ENCODE measurements at regions not wholly inside any gene's neighbourhood (a gene's known extent, or its start where the extent isn't known, plus 50 kb on each side); places are given as distances from the start of the nearest gene placed in this dataset.
A peak's percentile ranks its signal among the peaks of the same experiment; 100 is the strongest.
"Not testable (repeated sequence)": the region's sequence is repeated elsewhere in the genome, so short reads cannot be mapped to it uniquely, and the experiment has no call there.

DNA sequence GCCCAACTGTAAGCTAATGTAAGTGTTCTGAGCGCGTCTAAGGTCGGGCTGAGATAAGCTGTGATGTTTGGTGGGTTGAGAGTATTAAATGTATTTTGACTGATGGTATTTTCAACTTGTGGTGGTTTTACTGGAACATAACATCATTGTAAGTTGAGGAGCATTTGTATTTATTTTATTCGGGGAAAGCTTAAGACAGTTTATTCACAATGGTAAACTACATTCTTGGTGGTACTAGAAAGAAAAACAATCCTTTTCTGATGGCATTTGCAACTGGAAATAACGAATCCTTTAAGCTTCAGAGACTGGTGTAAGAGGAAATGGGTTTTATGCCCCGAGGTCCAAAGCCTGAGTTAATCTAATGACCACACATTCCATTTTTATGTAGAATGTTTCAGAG is 283.3 kb upstream of the NETO1 start:
- DNase-seq, result peak in 1 of 2 experiments; percentile 1
- H3K27ac ChIP-seq, result no peak overlapping the region

DNA sequence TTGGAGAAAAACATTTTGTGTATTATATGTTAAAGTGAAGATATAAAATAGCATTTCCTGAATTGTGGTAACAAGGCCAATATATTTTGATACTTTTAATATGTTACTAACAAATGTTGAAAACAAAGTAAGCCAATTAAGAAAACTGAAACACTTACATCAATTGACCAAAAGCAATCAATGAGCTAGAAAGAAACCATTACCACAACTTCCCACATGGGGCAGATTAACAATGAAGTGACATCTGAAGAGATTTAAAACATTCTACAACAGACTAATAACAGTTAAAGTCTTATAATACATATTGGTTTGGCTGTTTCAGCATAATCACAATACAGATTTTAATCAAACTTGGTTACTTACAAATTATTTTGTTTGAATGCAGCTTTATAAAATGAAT is 282.4 kb upstream of the NETO1 start:
- no peak for DNase-seq
- Histone ChIP-seq H3K4me3 (no peak overlapping the region), H3K9me3 (replicated peaks) (no peaks in the 10 kb centered on the region), H3K36me3 (no peaks in the 10 kb centered on the region), H3K27me3 (no peaks in the 10 kb centered on the region), H3K4me1 (no peaks in the 10 kb centered on the region), H3K27ac (no peak overlapping the region)

More for the DNA sequence above, 283.3 kb upstream of the NETO1 start:
- H3K4me1 ChIP-seq, result no peaks in the 10 kb centered on the region
- no peaks in the 10 kb centered on the region for H3K36me3 ChIP-seq
- H3K4me3 ChIP-seq, result no peak overlapping the region
- no peaks in the 10 kb centered on the region for H3K27me3 ChIP-seq
- H3K9me3 ChIP-seq (replicated peaks), result no peaks in the 10 kb centered on the region

DNA sequence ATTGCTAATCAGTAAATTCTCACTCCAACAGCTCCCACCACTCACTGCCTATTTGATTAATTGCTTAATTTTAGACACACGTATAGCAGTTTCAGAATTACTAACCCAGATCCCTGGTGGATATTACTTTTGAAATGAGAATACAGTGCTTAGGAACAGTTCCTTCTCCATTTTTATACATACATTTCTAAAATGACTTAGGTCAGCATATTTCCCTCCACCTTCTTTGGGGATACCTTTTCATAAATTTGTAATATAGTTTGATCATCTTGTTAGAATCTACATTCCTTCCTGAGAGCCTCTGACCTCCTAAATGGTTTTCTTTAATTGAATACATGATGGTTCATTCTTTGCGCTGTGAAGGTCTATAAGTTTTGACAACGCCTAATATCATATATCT is 279.8 kb upstream of the NETO1 start:
- Histone ChIP-seq H3K4me1 (no peaks in the 10 kb centered on the region), H3K36me3 (no peaks in the 10 kb centered on the region), H3K27me3 (no peaks in the 10 kb centered on the region), H3K4me3 (no peak overlapping the region), H3K9me3 (replicated peaks) (no peaks in the 10 kb centered on the region), H3K27ac (no peak overlapping the region)
- no peak for DNase-seq

DNA sequence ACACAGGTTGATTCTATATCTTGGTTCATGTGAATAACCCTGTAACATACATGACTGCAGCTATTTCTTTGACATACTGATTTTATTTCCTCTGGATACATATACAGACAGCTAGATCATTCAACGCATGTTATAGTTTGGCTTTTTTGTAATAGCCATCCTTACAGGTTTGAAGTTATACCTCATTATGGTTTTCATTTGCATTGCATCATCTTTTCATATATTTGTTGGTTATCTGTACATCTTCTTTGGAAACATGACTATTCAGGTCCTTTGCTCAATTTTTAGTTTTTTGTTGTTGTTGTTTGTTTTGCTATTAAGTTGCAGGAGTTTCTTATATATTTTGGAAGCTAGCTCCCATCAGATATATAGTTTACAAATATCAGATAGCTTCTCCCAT is 276.2 kb upstream of the NETO1 start:
- H3K27ac ChIP-seq, result no peak overlapping the region
- no peaks in the 10 kb centered on the region for H3K9me3 ChIP-seq (replicated peaks)
- no peaks in the 10 kb centered on the region for H3K27me3 ChIP-seq
- no peaks in the 10 kb centered on the region for H3K4me1 ChIP-seq
- no peak overlapping the region for H3K4me3 ChIP-seq
- no peak for DNase-seq
- H3K36me3 ChIP-seq, result no peaks in the 10 kb centered on the region

DNA sequence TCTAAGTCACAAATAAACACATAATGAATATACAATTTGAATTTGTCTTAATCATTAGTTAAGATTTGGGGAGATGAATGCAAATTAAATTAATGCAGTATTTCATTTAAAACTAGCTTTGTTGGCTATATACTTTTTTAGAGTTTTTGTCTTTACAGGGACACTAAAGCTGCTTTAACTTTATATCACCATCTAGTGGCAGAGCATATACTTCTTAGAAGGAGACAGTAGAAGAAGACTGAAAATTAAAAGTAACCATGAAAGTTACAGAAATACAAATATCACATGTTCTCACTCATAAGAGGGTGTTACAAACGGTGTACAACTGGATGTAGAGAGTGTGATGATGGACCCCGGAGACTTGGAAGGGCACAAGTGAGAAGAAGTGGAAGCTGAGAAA is 268.3 kb upstream of the NETO1 start:
- Histone ChIP-seq H3K4me3 (no peak overlapping the region), H3K9me3 (replicated peaks) (no peaks in the 10 kb centered on the region), H3K27ac (no peak overlapping the region), H3K27me3 (no peaks in the 10 kb centered on the region), H3K36me3 (no peaks in the 10 kb centered on the region), H3K4me1 (no peaks in the 10 kb centered on the region)
- no peak for DNase-seq

DNA sequence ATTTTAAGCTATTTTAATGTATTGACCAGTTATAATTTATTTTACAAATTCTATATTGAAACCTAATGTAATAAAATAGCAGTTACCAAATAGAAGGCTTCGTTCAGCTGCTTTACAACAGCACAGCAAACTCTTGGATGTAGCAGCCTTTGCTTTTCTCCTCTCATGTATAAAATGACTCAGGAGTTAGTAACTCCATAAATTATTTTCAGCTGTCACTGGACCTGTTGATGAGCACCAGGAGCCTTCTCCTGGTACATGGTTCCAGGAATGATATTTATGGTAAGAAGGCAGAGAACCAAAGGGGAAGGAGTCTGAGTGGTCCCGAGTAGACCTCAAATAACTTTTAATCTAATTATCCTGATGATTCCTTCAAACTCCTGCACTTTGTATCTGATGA is 256.4 kb upstream of the NETO1 start:
- Histone ChIP-seq H3K4me1 (no peaks in the 10 kb centered on the region), H3K4me3 (no peak overlapping the region), H3K27me3 (no peaks in the 10 kb centered on the region), H3K27ac (no peak overlapping the region), H3K36me3 (no peaks in the 10 kb centered on the region), H3K9me3 (replicated peaks) (no peaks in the 10 kb centered on the region)
- no peak for DNase-seq

DNA sequence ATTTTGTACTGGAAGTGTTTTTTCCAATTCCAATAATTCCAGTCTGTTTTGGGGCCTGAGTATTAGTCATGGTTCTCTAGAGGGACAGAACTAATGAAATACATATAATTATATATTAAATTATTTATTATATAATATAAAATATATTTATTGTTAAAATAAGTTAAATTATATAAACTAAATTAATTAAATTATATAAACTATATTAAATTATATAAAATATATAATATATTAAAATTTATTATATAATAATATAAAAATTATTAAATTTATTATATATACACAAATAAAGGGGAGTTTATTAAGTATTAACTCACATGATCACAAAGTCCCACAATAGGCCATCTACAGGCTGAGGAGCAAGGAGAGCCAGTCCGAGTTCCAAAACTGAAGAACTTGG is 253.4 kb upstream of the NETO1 start:
- H3K9me3 ChIP-seq (replicated peaks), result no peaks in the 10 kb centered on the region
- no peak overlapping the region for H3K27ac ChIP-seq
- no peak for DNase-seq
- no peaks in the 10 kb centered on the region for H3K27me3 ChIP-seq
- H3K4me1 ChIP-seq, result no peaks in the 10 kb centered on the region
- H3K36me3 ChIP-seq, result no peaks in the 10 kb centered on the region
- no peak overlapping the region for H3K4me3 ChIP-seq

DNA sequence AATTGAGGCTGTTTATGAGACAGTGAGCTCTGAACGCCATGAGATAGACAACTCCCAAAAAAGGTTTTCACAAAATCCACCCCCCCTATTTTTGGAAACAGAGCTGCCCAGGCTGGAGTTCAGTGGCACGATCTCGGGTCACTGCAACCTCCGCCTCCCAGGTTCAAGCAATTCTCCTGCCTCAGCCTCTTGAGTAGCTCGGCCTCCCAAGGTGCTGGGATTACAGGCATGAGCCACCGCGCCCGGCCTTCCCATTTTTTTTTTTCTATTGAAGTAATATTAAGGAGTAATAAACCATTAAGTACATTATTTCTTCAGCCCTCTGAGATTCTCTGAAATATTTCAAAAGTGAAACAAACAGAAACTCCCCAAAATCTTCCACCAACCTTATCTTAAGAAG is 252.8 kb upstream of the NETO1 start:
- H3K9me3 ChIP-seq (replicated peaks), result no peaks in the 10 kb centered on the region
- no peaks in the 10 kb centered on the region for H3K36me3 ChIP-seq
- no peaks in the 10 kb centered on the region for H3K27me3 ChIP-seq
- no peak overlapping the region for H3K27ac ChIP-seq
- H3K4me1 ChIP-seq, result no peaks in the 10 kb centered on the region
- H3K4me3 ChIP-seq, result no peak overlapping the region
- no peak for DNase-seq

DNA sequence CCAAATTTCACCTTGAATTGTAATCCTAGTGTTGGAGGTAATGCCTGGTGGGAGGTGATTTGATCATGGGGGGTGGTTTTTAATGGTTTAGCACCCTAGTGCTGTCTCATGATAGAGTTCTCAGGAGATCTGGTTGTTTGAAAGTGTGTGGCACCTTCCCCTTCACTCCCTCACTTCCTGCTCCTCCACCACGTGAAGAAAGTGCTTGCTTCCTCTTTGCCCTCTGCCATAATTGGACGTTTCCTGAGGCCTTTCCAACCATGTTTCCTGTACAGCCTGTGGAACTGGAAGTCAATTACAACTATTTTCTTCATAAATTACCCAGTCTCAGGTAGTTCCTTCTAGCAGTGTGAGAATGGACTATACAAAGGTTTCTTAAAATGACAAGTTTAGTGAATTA is 251.8 kb upstream of the NETO1 start:
- Histone ChIP-seq H3K4me3 (no peak overlapping the region), H3K27me3 (no peaks in the 10 kb centered on the region)
- no peak for DNase-seq

DNA sequence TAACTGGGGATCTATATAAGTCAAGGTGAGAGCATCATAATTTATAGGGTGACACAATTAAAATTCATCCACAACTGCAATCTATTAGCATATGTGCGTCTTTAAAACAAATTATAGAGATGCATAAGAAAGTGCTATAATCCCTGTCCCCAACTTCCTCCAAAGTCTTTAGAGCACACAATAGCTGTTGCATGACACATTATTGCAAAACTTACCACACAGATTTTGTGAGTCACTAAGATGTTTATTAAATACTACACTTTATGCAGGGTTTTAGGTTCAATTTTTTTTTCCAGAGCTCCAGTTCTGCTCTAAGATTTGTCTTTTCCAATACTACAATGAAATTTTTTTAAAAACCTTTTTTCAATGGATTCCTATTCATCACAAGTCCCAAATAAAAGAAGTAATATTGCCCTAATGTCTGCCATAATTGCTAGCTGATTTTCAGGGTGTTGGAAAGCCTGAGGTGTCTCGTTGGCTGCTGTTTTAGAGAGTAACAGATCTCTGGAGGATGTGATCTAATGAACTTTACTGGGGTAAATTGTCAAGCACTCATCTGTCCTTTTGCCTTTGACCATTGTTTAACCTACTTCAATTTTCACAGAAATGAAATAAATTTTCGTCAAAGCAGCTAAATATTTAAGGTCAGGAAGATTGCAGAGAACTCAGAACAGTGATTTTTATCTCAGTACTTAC is 250.5 kb upstream of the NETO1 start:
- Histone ChIP-seq H3K36me3 (no peaks in the 10 kb centered on the region), H3K4me1 (no peaks in the 10 kb centered on the region), H3K27ac (no peak overlapping the region), H3K4me3 (no peak overlapping the region), H3K9me3 (replicated peaks) (no peaks in the 10 kb centered on the region), H3K27me3 (no peaks in the 10 kb centered on the region)
- DNase-seq, result no peak

More for the DNA sequence above, 251.8 kb upstream of the NETO1 start:
- Histone ChIP-seq H3K9me3 (replicated peaks) (no peaks in the 10 kb centered on the region), H3K4me1 (no peaks in the 10 kb centered on the region), H3K27ac (no peak overlapping the region), H3K36me3 (no peaks in the 10 kb centered on the region)

DNA sequence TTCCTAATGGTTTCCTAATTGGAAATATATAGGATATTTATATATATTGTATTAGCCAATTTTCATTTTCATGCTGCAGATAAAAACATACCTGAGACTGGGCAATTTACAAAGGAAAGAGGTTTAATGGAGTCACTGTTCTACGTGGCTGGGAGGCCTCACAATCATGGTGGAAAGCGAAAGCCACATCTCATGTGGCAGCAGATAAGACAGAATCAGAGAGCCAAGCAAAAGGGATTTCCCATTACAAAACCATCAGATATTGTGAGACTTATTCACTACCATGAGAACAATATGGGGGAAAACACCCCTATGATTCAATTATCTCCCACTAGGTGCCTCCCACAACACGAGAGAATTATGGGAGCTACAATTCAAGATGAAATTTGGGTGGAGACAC is 242.5 kb upstream of the NETO1 start:
- Histone ChIP-seq H3K4me1 (no peaks in the 10 kb centered on the region), H3K27ac (no peak overlapping the region), H3K4me3 (no peak overlapping the region), H3K9me3 (replicated peaks) (no peaks in the 10 kb centered on the region), H3K36me3 (no peaks in the 10 kb centered on the region), H3K27me3 (no peaks in the 10 kb centered on the region)
- no peak for DNase-seq

DNA sequence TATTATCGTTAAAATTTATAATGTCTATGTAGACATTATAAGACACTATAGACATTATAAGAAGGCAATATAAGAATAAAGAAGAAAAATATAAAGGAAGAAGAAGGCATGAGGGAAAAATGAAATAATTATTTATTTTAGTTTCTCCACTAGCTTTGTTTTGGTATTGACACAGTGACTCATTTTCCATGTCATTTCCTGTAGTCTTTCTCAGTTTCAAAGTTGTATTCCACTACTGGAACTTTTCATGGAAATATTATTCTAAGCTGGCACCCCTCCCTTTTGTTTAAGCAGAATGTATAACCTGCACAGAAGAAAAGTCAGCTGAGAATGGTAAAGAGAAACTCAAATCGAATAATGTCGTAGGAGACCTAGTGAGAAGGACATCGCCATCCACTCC is 234.2 kb upstream of the NETO1 start:
- no peak for DNase-seq
- no peaks in the 10 kb centered on the region for H3K4me1 ChIP-seq
- H3K9me3 ChIP-seq (replicated peaks), result no peaks in the 10 kb centered on the region
- no peak overlapping the region for H3K4me3 ChIP-seq
- H3K27me3 ChIP-seq, result no peaks in the 10 kb centered on the region
- no peak overlapping the region for H3K27ac ChIP-seq
- H3K36me3 ChIP-seq, result no peaks in the 10 kb centered on the region

DNA sequence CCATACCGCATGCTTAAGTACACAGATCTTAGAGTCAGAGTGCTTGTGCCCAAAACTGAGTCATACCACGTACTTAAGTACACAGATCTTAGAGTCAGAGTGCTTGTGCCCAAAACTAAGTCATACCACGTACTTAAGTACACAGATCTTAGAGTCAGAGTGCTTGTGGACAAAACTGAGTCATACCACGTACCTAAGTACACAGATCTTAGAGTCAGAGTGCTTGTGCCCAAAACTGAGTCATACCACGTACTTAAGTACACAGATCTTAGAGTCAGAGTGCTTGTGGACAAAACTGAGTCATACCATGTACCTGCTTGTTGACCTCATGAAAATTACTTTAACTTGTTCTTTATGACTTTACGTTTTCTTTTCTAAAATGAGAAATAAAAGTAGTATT is 233.7 kb upstream of the NETO1 start:
- not testable (repeated sequence) for DNase-seq; H3K27me3 ChIP-seq; H3K4me3 ChIP-seq; H3K27ac ChIP-seq; H3K36me3 ChIP-seq; H3K4me1 ChIP-seq; H3K9me3 ChIP-seq (replicated peaks)

DNA sequence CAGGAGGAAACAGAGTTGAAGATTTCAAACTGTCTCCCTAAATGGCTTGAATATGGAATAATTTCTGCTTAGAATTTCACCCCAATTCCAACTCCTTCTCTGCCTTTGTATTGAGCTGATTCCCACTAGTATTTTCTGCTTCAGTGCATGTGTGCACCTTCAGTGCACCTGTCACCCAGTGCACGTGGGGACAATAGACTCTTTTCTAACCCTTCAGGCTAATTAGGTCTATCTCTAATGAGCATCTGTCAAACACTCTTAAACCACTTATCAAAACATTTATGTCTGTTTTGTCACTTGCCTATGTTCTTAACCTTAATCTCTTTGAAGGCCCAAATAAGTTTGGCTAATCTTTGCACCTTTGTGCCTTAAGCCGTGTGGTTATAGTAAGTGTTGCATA is 232.0 kb upstream of the NETO1 start:
- DNase-seq, result no peak
- Histone ChIP-seq H3K4me3 (no peak overlapping the region), H3K9me3 (replicated peaks) (no peaks in the 10 kb centered on the region), H3K4me1 (no peaks in the 10 kb centered on the region), H3K27ac (no peak overlapping the region), H3K27me3 (no peaks in the 10 kb centered on the region), H3K36me3 (no peaks in the 10 kb centered on the region)

DNA sequence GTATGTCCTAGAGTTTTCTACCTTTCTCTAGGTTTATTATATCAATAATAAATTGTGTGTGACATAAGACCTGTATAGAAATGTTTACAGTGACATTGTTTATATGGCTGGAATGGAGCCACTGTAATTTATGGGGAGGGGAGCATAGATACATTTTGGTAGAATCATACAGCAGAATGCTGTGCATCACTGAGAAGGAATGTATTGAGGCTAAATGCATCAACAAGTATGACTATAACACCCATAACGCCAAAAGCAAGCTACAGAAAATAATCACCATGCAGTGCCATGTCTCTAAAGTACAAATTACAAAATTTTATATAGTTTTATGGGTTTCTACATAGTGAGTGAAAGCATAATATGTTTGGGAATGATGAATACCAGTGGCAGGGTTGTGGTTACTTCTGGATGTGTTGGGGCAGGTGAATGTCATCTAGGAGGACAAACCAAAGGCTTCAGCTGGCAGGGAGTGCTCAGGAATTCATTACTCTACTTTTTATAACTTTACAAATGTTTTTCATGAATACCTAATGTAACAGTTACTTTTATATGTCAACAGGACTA is 226.0 kb upstream of the NETO1 start:
- no peaks in the 10 kb centered on the region for H3K9me3 ChIP-seq (replicated peaks)
- no peaks in the 10 kb centered on the region for H3K36me3 ChIP-seq
- H3K27me3 ChIP-seq, result no peaks in the 10 kb centered on the region
- no peak overlapping the region for H3K4me3 ChIP-seq
- no peak for DNase-seq
- H3K27ac ChIP-seq, result no peak overlapping the region
- no peaks in the 10 kb centered on the region for H3K4me1 ChIP-seq

DNA sequence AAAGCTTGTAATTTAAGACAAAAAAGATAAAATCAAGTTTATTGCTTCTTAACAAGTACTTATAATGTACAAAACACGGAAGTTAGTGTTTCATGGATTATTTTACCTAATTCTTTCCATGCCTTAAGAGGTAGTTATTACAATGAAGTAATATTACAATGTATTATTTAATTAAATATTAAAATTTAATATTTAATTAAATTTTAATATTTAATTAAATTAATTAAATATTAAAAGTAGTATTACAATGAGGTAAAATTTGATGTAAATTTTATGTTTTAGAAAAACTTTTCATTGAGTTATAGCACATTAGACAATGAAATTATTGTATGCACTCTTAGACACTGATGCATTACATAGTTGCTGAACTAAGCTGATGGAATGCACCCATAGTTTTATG is 220.7 kb upstream of the NETO1 start:
- no peaks in the 10 kb centered on the region for H3K9me3 ChIP-seq (replicated peaks)
- H3K27ac ChIP-seq, result no peak overlapping the region
- no peaks in the 10 kb centered on the region for H3K36me3 ChIP-seq
- H3K27me3 ChIP-seq, result no peaks in the 10 kb centered on the region
- no peak overlapping the region for H3K4me3 ChIP-seq
- no peaks in the 10 kb centered on the region for H3K4me1 ChIP-seq
- DNase-seq, result no peak

Data from SJCRH30 (cell line).